Common myeloid progenitor, CD34-positive (primary cell): ENCODE measurements at regions not wholly inside any gene's neighbourhood (a gene's known extent, or its start where the extent isn't known, plus 50 kb on each side); places are given as distances from the start of the nearest gene placed in this dataset.

Experiments used
- CTCF ChIA-PET: fragments of 350-600 bp; sonication (Branson Sonifier 250); formaldehyde crosslinking; loops from one replicate; lab custom pipeline; 2021; ENCODE audit warnings: antibody characterized with exemption; lab: Charles Lee
- POLR2A ChIA-PET: fragments of 350-600 bp; sonication (Branson Sonifier 250); formaldehyde crosslinking; loops from one replicate; lab custom pipeline; 2021; ENCODE audit warnings: antibody characterized with exemption; lab: Charles Lee
- DNase-seq, 3 donors: peaks; one replicate each; pipeline versions ENCODE4 v3.0.0 to v3.0.0-alpha.2; 2013
- H3K27ac ChIP-seq, 2 experiments: 1 replicate in 1 of 2; 2 replicates in 1 of 2; pipeline ENCODE4 v1.7.0; 2013; ENCODE audit warnings: inconsistent platforms in 2 of 2, low read length in 2 of 2, mild to moderate bottlenecking in 2 of 2, low read depth in 1 of 2, moderate library complexity in 1 of 2; ENCODE audit not compliant: severe bottlenecking in 2 of 2, insufficient read depth in 1 of 2, poor library complexity in 1 of 2
- H3K27me3 ChIP-seq, 5 experiments: replicated peaks in 2 of 5; 1 replicate in 3 of 5; 2 replicates in 2 of 5; pipeline versions ENCODE4 v1.6.1 to v1.7.0; 2013; ENCODE audit warnings: low read length in 4 of 5, mild to moderate bottlenecking in 2 of 5, moderate library complexity in 2 of 5, inconsistent platforms in 1 of 5; ENCODE audit not compliant: insufficient read depth in 5 of 5, control insufficient read depth in 4 of 5
- H3K36me3 ChIP-seq, 4 experiments: 1 replicate in 2 of 4; 2 replicates in 2 of 4; pipeline versions ENCODE4 v1.6.1 to v1.7.0; 2013; ENCODE audit warnings: low read length in 3 of 4, control low read depth in 1 of 4, mild to moderate bottlenecking in 1 of 4; ENCODE audit not compliant: control insufficient read depth in 4 of 4, insufficient read depth in 4 of 4
- H3K4me1 ChIP-seq, 4 experiments: 1 replicate in 3 of 4; 2 replicates in 1 of 4; pipeline versions ENCODE4 v1.6.1 to v1.7.1; 2013; ENCODE audit warnings: low read length in 3 of 4, mild to moderate bottlenecking in 3 of 4, control low read depth in 1 of 4, inconsistent platforms in 1 of 4, moderate library complexity in 1 of 4; ENCODE audit not compliant: control insufficient read depth in 4 of 4, insufficient read depth in 4 of 4; ENCODE audit errors: control extremely low read depth in 1 of 4
- H3K4me3 ChIP-seq, 7 experiments: 1 replicate in 4 of 7; 2 replicates in 3 of 7; pipeline versions ENCODE4 v1.5.1 to v1.7.0; 2013; ENCODE audit warnings: mild to moderate bottlenecking in 7 of 7, low read length in 6 of 7, moderate library complexity in 6 of 7, inconsistent platforms in 2 of 7, low read depth in 2 of 7, control low read depth in 1 of 7; ENCODE audit not compliant: insufficient read depth in 4 of 7, control insufficient read depth in 1 of 7; ENCODE audit errors: extremely low read depth in 1 of 7
- H3K9me3 ChIP-seq, 5 experiments: 1 replicate in 4 of 5; 2 replicates in 1 of 5; pipeline versions ENCODE4 v1.6.1 to v1.7.1; 2013; ENCODE audit warnings: low read length in 4 of 5, mild to moderate bottlenecking in 2 of 5, inconsistent platforms in 1 of 5, low read depth in 1 of 5, moderate library complexity in 1 of 5; ENCODE audit not compliant: control insufficient read depth in 4 of 5, insufficient read depth in 2 of 5; ENCODE audit errors: control extremely low read depth in 1 of 5
- WGBS: methylation state at CpG from one replicate; pipeline ENCODE4 v1.1.5; 2013; ENCODE audit not compliant: insufficient coverage; 5-methylcytosine and 5-hydroxymethylcytosine counted together

DNA sequence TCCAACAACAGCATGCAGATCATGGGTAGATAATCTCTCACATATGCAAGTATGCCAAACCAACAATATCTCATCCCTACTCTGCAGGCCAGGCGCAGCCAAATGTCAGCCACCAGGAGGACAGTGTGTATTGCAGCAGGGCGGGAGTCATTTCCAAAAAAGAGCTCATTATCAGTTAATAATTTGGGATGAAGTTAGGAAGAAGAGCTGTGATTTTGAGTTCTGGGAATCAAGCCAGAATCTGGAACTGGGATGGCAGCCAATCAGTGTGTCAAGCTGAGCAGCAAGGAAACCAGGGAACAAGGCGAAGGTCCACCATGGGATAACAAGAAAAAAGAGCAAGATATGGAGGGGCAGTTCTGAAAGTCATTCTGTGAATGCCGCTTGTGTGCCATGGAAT lies 88.2 kb upstream of the CAMK2D start:
- H3K9me3 ChIP-seq = no peaks in the 10 kb centered on the region
- ChIA-PET CTCF (no interaction called here), POLR2A (no interaction called here)
- no peaks in the 10 kb centered on the region for H3K4me1 ChIP-seq
- no peak overlapping the region for H3K27ac ChIP-seq
- H3K36me3 ChIP-seq = no peaks in the 10 kb centered on the region
- 80% methylated on average over 1 of the region's 4 CpGs for WGBS
- no peak overlapping the region for H3K4me3 ChIP-seq
- no peak for DNase-seq
- H3K27me3 ChIP-seq = no peaks in the 10 kb centered on the region

- 96% methylated on average over 4 of the region's 5 CpGs for WGBS
- Histone ChIP-seq H3K4me1 (no peaks in the 10 kb centered on the region), H3K27me3 (no peaks in the 10 kb centered on the region), H3K36me3 (no peaks in the 10 kb centered on the region), H3K27ac (no peak overlapping the region), H3K4me3 (no peak overlapping the region), H3K9me3 (no peaks in the 10 kb centered on the region)
- ChIA-PET CTCF (no interaction called here), POLR2A (no interaction called here)
- DNase-seq = no peak
Measured at GRCh38 chr4:113847710-113848109, 86.2 kb upstream of the CAMK2D start.

DNA sequence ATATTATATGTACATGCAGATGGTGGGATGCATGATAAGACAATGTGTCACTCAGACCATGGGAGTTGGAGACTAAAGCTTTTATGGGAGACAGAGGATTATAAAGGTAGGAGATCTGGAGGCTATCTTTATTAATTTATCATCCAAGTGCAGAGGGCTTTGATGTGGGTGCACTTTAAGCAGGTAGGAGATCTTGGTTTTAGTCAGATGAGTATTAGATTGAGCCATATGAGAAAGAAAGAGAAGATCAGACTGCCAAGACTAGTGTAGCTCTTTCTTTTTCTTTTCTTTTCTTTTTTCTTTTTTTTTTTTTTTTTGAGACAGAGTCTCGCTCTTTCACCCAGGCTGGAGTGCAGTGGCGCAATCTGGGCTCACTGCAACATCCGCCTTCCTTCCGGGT lies 84.9 kb upstream of the CAMK2D start:
- Histone ChIP-seq H3K27me3 (no peaks in the 10 kb centered on the region), H3K4me3 (no peak overlapping the region), H3K4me1 (no peaks in the 10 kb centered on the region), H3K27ac (no peak overlapping the region), H3K9me3 (no peaks in the 10 kb centered on the region), H3K36me3 (no peaks in the 10 kb centered on the region)
- POLR2A ChIA-PET = no interaction called here
- DNase-seq = no peak
- CTCF ChIA-PET = no interaction called here
- WGBS = 100% methylated on average over 4 of the region's 4 CpGs

DNA sequence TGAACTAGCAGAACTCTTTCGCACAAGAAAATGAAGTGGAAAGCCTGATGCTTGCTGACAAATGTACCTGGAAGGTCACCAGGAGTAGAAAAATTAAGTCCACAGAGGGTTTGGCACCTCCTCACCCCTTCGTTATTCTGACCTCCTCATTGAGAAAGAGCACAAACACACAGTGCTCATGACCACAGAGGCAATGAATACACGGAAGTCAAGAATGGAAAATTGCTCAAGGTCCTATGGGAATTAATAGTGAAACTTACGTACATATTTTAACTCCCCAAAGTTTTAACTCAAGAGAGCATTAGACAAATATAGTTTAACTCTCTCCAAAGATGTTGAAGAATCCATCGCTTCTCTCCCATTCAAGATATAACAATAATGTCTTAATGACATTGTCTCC lies 83.6 kb upstream of the CAMK2D start:
- H3K9me3 ChIP-seq = no peaks in the 10 kb centered on the region
- no peak for DNase-seq
- H3K4me3 ChIP-seq = no peak overlapping the region
- WGBS = 94% methylated on average over 2 of the region's 5 CpGs
- H3K36me3 ChIP-seq = no peaks in the 10 kb centered on the region
- H3K4me1 ChIP-seq = no peaks in the 10 kb centered on the region
- H3K27me3 ChIP-seq = no peaks in the 10 kb centered on the region
- POLR2A ChIA-PET = no interaction called here
- no peak overlapping the region for H3K27ac ChIP-seq
- CTCF ChIA-PET = no interaction called here

DNA sequence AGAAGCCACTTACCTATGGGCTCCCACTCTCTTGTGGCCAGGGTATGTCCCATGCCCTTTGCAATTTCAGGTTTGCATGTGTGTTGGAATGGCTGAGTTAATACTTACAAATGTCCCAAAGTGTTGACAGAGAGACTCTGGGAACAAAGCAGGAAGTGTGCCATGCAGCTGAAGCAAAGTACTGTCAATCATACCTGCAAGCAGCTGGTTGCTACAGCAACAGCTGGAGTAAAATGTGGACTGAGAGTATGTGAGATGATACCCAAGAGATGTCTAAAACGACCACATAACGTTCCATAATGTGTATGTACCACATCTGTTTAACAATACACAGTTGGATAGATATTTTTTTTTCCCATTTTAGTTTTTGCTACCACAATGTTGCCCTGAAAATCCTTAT lies 82.8 kb upstream of the CAMK2D start:
- ChIA-PET CTCF (interaction anchor here (1.0 kb wide), 1 partner anchor 18 kb away, joined by 3 read pairs; no protein-coding TSS in a partner anchor), POLR2A (no interaction called here)
- no peak overlapping the region for H3K4me3 ChIP-seq
- no peaks in the 10 kb centered on the region for H3K4me1 ChIP-seq
- no peaks in the 10 kb centered on the region for H3K36me3 ChIP-seq
- no peaks in the 10 kb centered on the region for H3K27me3 ChIP-seq
- H3K9me3 ChIP-seq = no peaks in the 10 kb centered on the region
- DNase-seq = no peak
- no peak overlapping the region for H3K27ac ChIP-seq
- WGBS = no CpG with 5 or more reads among the region's 2 CpGs

DNA sequence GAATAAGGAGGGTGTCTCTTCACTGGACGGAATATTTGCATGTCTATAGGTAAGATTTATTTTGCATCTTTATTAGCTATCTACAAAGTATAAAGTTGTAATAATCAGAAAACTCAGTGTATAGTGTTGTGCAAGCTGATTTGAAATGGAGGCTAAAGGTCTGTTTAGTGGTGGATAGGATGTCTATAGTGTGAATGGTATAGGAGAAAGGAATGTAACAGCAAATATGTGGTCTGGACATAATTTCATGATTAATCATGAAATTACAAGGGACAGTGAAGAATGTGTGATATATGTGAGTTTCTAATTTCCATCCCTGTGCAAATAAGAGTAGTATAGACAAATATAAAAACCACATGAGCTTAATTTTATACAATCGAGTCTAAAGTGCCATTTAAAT lies 79.3 kb upstream of the CAMK2D start:
- Histone ChIP-seq H3K36me3 (no peaks in the 10 kb centered on the region), H3K9me3 (no peaks in the 10 kb centered on the region), H3K4me3 (no peak overlapping the region), H3K27ac (no peak overlapping the region), H3K4me1 (peaks cover 0 to 19% (median 6%) of the 10 kb centered on the region in 4 experiments), H3K27me3 (no peaks in the 10 kb centered on the region)
- ChIA-PET CTCF (no interaction called here), POLR2A (no interaction called here)
- DNase-seq = no peak
- no CpG with 5 or more reads among the region's 2 CpGs for WGBS

DNA sequence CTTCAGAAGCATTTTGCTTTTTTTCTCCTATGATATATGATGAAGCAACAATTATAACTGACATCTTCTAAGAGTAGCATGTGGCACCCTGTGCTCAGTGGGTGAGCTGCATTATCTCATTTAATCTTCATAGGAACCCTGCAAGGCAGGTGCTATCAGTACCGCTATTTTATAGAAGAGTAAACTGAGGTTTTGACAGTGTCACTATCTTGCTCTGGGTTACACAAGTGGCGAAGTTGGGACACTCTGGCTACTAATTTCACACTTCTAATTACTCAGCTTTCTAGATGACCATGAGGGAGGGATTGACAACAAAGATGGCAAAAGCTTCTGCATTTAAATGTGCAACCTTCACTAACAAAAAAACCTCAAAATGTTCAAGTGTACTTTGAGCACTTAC lies 76.9 kb upstream of the CAMK2D start:
- Histone ChIP-seq H3K9me3 (no peaks in the 10 kb centered on the region), H3K36me3 (no peaks in the 10 kb centered on the region), H3K27ac (no peak overlapping the region), H3K27me3 (no peaks in the 10 kb centered on the region), H3K4me3 (no peak overlapping the region), H3K4me1 (peaks cover 0 to 19% (median 6%) of the 10 kb centered on the region in 4 experiments)
- CTCF ChIA-PET = interaction anchor here (1.6 kb wide), 1 partner anchor 290 kb away, joined by 4 read pairs; no protein-coding TSS in a partner anchor
- DNase-seq = no peak
- POLR2A ChIA-PET = no interaction called here
- WGBS = no CpG with 5 or more reads among the region's 2 CpGs
